ENCODE measurements at regions not wholly inside any gene's neighbourhood (a gene's known extent, or its start where the extent isn't known, plus 50 kb on each side); places are given as distances from the start of the nearest gene placed in this dataset.
"Not testable (repeated sequence)": the region's sequence is repeated elsewhere in the genome, so short reads cannot be mapped to it uniquely, and the experiment has no call there.

- H3K27me3 Mint-ChIP-seq (ENCODE audit: low read depth, unreplicated experiment): no peaks in the 10 kb centered on the region
- H3K79me2 ChIP-seq (ENCODE audit: insufficient read depth, low read length): no peaks in the 10 kb centered on the region
- DNase-seq (ENCODE audit: low read depth) (no peak), FAIRE-seq (no peak)
- no peak overlapping the region for H3K27ac Mint-ChIP-seq (ENCODE audit: unreplicated experiment)
- H2AFZ ChIP-seq (ENCODE audit: low read depth, low read length): no peak overlapping the region
- H3K36me3 Mint-ChIP-seq (ENCODE audit: low read depth, unreplicated experiment): no peaks in the 10 kb centered on the region
- TF ChIP-seq EZH2 (IDR thresholded peaks at IDR 0.05; ENCODE audit: insufficient read depth, low read length): no peak
- TF ChIP-seq CTCF (IDR thresholded peaks at IDR 0.05; ENCODE audit: insufficient read depth, low read depth, low read length): no peak
- H4K20me1 ChIP-seq (ENCODE audit: insufficient read depth, low read length): no peaks in the 10 kb centered on the region
- H3K9me3 Mint-ChIP-seq (ENCODE audit: unreplicated experiment): peaks cover 1% of the 10 kb centered on the region
- H3K9me3 ChIP-seq (ENCODE audit: insufficient read depth, low read depth, low read length): no peaks in the 10 kb centered on the region
- H3K4me3 Mint-ChIP-seq (ENCODE audit: unreplicated experiment): no peak overlapping the region
- no peaks in the 10 kb centered on the region for H3K27me3 ChIP-seq (ENCODE audit: insufficient read depth, low read length)
- no peak overlapping the region for H3K4me3 ChIP-seq (ENCODE audit: insufficient read depth, low read depth, low read length)
- no peak overlapping the region for H3K27ac ChIP-seq (ENCODE audit: low read depth, low read length)
- no peak overlapping the region for H3K9ac ChIP-seq (ENCODE audit: low read length)
- H3K4me1 Mint-ChIP-seq (ENCODE audit: low read depth, unreplicated experiment): peaks cover 5% of the 10 kb centered on the region
- no peaks in the 10 kb centered on the region for H3K36me3 ChIP-seq (ENCODE audit: insufficient read depth, low read length)
- H3K4me2 ChIP-seq (ENCODE audit: low read length): no peak overlapping the region
- H3K4me1 ChIP-seq (ENCODE audit: insufficient read depth, low read length): peaks cover 3% of the 10 kb centered on the region
Measured at GRCh38 chr4:159791334-159791733, 688.5 kb downstream of the RAPGEF2 start.

- H3K4me1 Mint-ChIP-seq (ENCODE audit: low read depth, unreplicated experiment); H3K4me1 ChIP-seq (ENCODE audit: insufficient read depth, low read length); H3K27ac ChIP-seq (ENCODE audit: low read depth, low read length); H2AFZ ChIP-seq (ENCODE audit: low read depth, low read length); H3K27me3 ChIP-seq (ENCODE audit: insufficient read depth, low read length); H3K9me3 Mint-ChIP-seq (ENCODE audit: unreplicated experiment); H3K27me3 Mint-ChIP-seq (ENCODE audit: low read depth, unreplicated experiment); H3K36me3 Mint-ChIP-seq (ENCODE audit: low read depth, unreplicated experiment); H3K27ac Mint-ChIP-seq (ENCODE audit: unreplicated experiment); H4K20me1 ChIP-seq (ENCODE audit: insufficient read depth, low read length); H3K79me2 ChIP-seq (ENCODE audit: insufficient read depth, low read length); DNase-seq (ENCODE audit: low read depth); H3K4me3 Mint-ChIP-seq (ENCODE audit: unreplicated experiment); FAIRE-seq; H3K4me3 ChIP-seq (ENCODE audit: insufficient read depth, low read depth, low read length); H3K9ac ChIP-seq (ENCODE audit: low read length); H3K36me3 ChIP-seq (ENCODE audit: insufficient read depth, low read length); H3K9me3 ChIP-seq (ENCODE audit: insufficient read depth, low read depth, low read length); H3K4me2 ChIP-seq (ENCODE audit: low read length): not testable (repeated sequence)
Measured at GRCh38 chr4:159804592-159804991, 701.7 kb downstream of the RAPGEF2 start.

- peak overlapping the region; percentile 22 for H3K27ac Mint-ChIP-seq (ENCODE audit: unreplicated experiment)
- DNase-seq (ENCODE audit: low read depth): peak; percentile 74
- peaks cover 12% of the 10 kb centered on the region for H3K4me1 ChIP-seq (ENCODE audit: insufficient read depth, low read length)
- H3K27ac ChIP-seq (ENCODE audit: low read depth, low read length): no peak overlapping the region
- H3K79me2 ChIP-seq (ENCODE audit: insufficient read depth, low read length): no peaks in the 10 kb centered on the region
- peaks cover 14% of the 10 kb centered on the region for H3K4me1 Mint-ChIP-seq (ENCODE audit: low read depth, unreplicated experiment)
- H4K20me1 ChIP-seq (ENCODE audit: insufficient read depth, low read length): no peaks in the 10 kb centered on the region
- no peaks in the 10 kb centered on the region for H3K9me3 ChIP-seq (ENCODE audit: insufficient read depth, low read depth, low read length)
- no peak overlapping the region for H3K4me3 Mint-ChIP-seq (ENCODE audit: unreplicated experiment)
- H3K27me3 ChIP-seq (ENCODE audit: insufficient read depth, low read length): no peaks in the 10 kb centered on the region
- H2AFZ ChIP-seq (ENCODE audit: low read depth, low read length): no peak overlapping the region
- H3K9me3 Mint-ChIP-seq (ENCODE audit: unreplicated experiment): peaks cover 7% of the 10 kb centered on the region
- H3K4me2 ChIP-seq (ENCODE audit: low read length): peak overlapping the region; percentile 54
- no peak for FAIRE-seq
- no peaks in the 10 kb centered on the region for H3K36me3 Mint-ChIP-seq (ENCODE audit: low read depth, unreplicated experiment)
- H3K27me3 Mint-ChIP-seq (ENCODE audit: low read depth, unreplicated experiment): no peaks in the 10 kb centered on the region
- H3K9ac ChIP-seq (ENCODE audit: low read length): no peak overlapping the region
- no peaks in the 10 kb centered on the region for H3K36me3 ChIP-seq (ENCODE audit: insufficient read depth, low read length)
- no peak for TF ChIP-seq EZH2 (IDR thresholded peaks at IDR 0.05; ENCODE audit: insufficient read depth, low read length)
- no peak for TF ChIP-seq CTCF (IDR thresholded peaks at IDR 0.05; ENCODE audit: insufficient read depth, low read depth, low read length)
- no peak overlapping the region for H3K4me3 ChIP-seq (ENCODE audit: insufficient read depth, low read depth, low read length)
Measured at GRCh38 chr4:159823743-159824142, 720.9 kb downstream of the RAPGEF2 start.
